ENCODE measurements at regions not wholly inside any gene's neighbourhood (a gene's known extent, or its start where the extent isn't known, plus 50 kb on each side); places are given as distances from the start of the nearest gene placed in this dataset.

DNA sequence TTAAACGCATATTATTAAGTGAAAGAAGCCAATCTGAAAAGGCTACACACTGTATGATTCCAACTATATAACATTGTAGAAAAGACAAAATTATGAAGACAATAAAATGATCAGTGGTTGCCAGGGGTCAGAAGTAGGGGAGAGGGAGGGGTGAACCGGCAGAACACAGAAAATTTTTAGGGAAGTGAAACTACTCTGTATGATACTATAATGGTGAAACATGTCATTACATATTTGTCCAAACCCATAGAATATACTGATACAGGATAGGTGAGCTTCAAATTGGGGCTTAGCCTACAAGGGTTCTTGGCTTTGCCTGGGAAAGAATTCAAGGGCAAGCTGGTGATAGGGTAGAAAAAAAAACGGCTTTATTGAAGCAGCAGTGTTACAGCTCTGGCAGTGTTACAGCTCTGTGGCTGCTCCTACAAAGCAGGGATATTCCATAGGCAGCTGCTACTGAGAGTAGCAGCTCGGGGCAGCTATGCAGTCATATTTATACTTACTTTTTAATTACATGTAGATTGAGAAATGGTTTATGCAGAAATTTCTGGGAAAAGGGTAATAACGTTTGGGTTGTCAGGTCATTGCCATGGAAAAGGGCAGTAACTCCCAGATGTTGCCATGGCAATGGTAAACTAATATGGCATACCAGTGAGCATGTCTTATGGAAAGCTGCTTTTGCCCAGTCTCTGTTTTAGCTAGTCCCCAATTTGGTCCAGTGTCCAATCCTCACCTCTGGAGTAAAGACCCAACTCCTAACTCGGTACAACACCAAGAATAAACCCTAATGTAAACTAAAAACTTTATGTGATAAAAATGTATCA is 125.1 kb upstream of the SLC25A36 start:
- DNase-seq (ENCODE audit: low spot score): no peak

DNA sequence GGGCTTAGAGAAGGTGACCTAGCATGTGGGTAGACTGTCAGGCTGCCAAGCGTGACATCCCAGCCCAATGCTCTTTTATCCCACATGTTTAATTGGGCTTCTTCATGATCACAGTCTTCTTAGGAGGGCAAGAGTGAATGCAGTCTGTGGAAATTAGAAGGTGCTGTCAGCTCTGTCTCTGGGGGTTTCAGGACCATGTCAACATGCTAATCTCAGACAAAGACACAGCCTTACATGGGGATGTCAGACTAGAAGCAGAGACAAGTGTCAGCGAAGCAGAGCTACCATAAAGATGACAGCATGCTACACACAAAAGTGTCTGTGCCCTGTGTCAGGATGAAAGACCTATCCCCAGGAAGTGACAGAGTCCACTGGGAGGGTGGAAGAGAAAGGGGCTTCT is 120.1 kb upstream of the SLC25A36 start:
- DNase-seq (ENCODE audit: low spot score): no peak

DNA sequence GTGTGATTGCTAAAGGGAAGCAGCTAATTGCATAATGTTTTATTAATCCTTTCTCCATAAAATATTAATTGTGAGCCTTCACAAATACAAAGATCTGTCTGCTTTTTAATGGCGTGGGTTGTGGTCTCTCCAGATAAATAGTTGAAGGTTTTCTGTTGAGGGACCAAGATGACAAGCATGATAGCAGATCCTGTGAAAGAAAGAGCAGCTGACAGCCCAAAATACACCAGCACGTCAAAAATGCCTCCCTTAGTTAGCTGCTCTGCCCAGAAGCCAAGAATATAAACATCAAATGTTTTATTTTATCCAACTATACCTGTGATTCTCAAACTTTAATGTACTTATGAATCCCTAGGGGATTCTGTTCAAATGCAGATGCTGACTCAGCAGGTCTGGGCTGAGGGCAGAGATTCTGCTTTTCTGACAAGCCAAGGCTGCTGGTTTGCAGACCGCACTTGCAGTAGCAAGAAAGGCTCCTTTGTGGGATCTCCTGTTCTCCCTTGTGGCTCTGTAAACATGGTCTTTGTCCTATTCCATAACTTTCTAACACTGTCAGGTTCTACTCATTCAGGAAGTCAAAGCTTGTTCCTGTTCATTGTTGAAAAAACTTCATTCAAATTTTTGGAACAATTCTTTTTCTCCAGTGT is 119.1 kb upstream of the SLC25A36 start:
- no peak for DNase-seq (ENCODE audit: low spot score)

DNA sequence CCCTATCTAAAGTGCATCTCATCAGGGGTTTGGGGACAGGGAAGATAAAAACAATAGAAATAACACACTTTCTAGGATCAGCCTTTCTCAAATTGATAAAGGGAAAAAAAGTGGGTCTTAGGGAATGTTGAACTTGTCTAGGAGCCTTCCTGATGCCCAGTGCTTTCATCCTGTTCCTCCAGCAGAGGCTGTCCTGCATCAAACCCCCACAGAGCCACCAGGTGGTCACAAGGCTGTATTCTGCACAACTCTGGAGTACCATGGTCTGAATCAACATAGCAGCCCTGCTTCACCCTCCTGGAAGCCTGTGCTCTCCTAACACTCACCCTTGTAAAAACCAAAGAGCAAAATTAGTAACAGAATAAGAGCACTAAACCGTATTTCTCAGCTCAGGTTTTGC is 118.5 kb upstream of the SLC25A36 start:
- DNase-seq (ENCODE audit: low spot score): no peak

DNA sequence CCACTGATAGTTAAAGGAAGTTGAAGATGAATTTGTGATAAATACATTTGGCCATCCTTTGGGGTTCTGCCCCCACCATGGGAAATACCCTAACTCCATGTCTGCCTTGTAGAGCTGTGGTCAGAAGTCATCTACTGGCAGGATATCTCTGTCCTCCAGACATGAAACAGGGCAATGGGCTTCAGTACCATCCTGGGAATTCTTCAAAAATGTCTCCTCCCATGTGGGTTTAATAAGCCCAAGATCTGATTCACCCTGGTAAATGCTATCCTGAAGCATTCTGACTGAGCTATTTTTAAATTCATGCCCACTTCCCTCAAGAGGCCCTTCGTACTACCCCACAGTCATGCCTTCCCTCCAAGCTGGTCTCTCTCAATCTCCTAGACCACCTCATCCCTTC is 113.7 kb upstream of the SLC25A36 start:
- DNase-seq (ENCODE audit: low spot score): no peak

DNA sequence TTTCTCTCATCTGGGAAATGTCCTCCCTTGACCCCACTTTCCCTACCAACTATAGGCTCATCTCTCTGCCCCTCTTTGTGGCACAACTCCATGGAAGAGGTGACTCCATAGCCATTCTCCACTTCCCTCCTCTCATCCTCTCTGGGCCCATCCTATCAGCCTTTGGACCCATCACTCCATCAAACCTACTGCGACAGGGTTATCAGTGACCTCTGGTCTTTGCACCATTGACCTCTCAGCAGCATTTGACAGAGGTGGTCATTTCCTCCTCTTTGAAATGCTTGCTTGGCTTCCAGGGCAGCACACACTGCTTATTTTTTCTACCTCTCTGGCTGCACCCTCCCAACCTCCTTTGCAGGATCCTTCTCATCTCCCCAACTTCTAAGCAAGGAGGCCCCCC is 113.1 kb upstream of the SLC25A36 start:
- no peak for DNase-seq (ENCODE audit: low spot score)

DNA sequence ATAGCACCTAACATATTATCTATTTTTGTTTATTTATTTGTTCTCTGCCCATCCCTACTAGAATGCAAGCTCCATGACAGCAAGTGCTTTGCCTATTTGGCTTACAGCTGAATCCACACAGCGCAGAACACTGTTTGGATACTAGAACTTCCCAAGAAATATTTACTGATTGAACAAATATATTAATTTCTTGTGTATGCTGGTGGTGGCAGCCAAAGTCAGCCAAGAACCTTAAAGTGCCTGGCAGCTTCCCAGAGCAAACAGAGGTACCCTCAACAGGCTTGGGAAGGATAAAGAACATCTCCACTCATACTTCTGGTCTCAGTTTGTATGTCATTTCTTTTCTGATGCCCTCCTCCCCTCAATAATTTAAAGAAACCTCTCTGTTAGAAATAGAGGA is 111.8 kb upstream of the SLC25A36 start:
- DNase-seq (ENCODE audit: low spot score): no peak

DNA sequence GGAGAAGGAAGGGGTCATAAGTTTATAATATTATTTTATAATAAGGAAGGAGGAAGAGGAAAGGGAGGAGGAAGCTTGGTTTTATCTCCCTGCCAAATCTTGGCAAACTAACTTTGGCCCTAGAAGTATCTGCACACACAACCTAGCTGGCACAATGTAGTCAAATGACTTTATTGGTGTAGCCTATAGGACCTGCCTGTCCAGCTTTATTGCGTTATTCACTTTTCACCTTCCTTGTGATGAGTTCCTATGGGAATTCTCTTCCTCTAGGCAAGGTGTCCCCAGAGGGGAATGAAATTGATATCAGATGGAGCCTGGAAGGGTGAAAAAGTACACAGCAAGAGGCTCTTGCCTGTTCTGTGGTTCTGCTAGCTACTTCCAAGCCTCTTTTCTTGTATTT is 111.2 kb upstream of the SLC25A36 start:
- DNase-seq (ENCODE audit: low spot score): no peak

DNA sequence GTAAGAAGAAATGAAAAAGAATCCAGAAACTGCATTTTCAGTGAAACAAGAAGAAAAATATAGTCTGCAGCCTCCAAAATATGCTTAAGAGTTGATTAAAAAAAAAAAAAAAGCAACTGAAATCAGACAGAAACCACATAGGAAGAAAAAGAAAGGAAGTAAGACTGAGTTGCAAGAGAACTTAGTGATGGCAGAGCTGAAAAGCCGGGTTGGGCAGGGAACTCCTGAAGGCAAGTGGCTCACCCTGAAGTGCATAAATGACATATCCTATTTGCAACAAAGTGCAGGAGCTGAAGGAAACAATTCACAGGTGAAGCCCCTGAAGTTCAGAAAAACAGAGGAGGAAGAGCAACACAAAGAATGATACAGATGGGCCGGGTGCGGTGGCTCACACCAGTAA is 108.8 kb upstream of the SLC25A36 start:
- DNase-seq (ENCODE audit: low spot score): no peak

DNA sequence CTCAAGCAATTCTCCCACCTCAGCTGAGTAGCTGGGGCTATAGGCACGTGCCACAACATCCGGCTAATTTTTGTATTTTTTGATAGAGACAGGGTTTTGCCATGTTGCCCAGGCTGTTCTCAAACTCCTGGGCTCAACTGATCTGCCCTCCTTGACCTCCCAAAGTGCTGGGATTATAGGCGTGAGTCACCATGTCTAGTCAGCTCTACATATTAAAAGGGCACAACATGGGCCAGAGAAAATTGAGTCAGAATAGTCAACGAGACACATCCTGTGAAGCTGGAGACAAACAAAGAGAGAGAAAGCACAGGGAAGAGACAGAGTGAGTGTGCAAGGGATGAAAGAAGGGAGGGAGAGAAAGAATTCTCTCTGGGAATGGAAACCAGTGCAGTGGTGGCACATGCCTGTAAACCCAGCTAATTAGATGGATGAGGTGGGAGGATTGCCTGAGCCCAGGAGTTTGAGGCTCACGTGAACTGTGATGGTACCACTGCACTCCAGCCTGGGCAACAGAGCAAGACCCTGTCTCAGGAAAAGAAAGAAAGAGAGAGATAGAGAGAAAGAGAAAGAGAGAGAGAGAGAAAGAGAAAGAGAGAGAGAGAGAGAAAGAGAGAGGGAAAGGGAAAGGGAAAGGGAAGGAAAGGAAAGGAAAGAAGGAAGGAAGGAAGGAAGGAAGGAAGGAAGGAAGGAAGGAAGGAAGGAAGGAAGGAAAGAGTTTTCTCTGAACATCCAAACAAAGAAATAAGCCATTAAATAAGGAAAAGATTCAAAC is 107.2 kb upstream of the SLC25A36 start:
- no peak for DNase-seq (ENCODE audit: low spot score)

DNA sequence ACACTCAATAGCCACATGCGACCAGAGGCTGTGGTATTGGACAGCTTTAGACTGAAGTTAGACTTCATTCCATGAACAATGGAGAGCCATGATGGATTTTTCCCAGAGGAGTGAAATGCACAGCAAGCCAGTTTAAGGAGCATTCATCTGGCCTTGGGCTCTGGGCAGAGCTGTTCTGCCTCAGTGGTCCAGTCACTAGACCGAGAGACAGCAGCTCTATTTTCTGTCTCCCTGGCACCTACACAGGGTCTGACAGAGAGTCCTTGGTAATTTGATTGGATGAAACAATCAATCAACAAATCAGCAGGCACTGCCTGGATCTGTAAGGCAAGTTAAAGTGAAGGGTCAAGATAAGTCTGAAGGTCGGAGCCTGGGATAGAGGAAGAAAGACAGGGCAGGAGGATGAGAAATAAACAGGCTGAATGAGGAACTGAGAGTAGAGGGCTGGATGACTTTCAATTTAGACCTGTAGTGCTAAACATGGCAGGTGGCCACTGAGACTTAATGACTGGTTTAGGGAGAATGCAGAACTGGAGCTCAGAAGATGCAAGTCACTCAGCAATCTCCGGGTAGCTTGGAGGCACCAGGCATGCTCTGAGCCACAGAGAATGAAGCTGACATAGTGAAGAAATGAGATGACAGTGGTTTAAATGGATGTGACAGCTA is 98.5 kb upstream of the SLC25A36 start:
- peak; percentile 65 for DNase-seq (ENCODE audit: low spot score)

DNA sequence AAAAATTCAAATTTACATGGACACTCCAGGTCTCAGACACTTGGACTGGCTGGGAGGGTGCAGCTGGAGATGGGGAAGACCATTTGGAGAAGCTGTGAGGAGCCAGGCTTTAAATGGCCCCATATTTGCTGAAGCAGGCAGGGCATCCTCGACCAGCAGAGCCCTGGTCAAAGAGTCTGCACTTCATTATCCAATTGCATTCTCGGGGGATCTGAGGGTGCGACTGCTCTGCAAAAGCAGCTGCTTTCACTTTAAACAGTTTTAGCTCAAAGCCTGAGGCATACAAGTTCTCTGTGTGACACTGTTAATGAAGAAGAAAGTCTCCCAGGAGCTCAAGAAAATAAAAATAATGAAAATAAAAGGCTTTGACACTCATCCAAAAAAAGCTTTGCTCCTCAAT is 98.0 kb upstream of the SLC25A36 start:
- DNase-seq (ENCODE audit: low spot score): no peak

DNA sequence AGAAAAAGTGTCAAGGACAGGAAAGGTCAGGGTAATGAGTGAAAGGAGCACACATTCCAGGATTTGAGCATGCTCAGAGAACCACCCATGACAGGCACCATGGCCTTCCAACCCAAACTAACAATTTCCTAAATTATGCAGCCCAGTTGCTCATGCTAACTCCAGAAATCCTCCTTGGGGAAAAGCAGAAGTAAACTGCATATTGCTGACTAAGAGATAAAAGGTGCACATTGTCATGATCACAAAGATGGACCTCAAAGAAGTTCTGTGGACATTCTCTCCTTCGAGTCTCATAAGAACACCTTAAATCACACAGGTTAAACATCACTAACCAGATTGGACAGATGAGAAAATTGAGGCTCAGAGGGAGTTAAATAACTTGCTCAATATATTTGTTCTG is 97.6 kb upstream of the SLC25A36 start:
- DNase-seq (ENCODE audit: low spot score): no peak

DNA sequence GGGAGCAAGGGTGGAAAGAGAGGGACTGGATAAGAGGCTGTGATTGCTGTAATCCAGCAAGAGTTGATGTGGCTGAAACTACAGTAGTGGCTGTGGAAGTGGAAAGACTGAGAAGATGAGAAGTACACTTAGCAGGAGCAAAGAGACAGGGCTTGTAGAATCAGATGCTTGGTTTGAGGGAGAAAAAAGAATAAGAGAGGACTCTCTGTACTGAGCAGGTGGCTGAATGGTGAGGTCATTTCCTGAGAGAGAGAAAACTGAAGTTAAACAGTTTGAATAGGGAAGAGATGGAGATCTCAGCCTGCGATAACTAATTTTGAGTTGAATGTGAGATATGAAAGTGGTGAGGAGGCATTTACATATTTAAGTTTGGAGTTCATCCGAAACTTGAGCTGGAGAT is 95.8 kb upstream of the SLC25A36 start:
- DNase-seq (ENCODE audit: low spot score): no peak

DNA sequence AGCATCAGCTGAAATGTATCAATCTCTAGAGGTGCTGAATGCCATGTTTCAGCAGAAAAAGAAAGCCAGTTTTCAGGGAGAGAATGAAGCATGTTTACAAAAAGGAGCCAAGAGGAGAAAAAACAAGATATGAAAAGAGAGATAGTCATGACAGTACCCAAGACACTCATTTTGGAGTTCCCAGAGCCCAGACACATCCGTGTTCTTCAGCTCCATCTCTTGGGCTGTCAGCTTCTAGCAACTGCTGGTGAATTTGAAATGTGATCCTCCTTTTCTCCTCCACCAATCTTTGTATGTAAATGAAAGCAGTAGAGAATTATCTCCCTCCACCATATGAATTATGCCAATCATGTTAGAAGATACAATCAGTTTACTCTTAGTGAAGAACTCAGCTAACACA is 93.0 kb upstream of the SLC25A36 start:
- DNase-seq (ENCODE audit: low spot score): no peak

DNA sequence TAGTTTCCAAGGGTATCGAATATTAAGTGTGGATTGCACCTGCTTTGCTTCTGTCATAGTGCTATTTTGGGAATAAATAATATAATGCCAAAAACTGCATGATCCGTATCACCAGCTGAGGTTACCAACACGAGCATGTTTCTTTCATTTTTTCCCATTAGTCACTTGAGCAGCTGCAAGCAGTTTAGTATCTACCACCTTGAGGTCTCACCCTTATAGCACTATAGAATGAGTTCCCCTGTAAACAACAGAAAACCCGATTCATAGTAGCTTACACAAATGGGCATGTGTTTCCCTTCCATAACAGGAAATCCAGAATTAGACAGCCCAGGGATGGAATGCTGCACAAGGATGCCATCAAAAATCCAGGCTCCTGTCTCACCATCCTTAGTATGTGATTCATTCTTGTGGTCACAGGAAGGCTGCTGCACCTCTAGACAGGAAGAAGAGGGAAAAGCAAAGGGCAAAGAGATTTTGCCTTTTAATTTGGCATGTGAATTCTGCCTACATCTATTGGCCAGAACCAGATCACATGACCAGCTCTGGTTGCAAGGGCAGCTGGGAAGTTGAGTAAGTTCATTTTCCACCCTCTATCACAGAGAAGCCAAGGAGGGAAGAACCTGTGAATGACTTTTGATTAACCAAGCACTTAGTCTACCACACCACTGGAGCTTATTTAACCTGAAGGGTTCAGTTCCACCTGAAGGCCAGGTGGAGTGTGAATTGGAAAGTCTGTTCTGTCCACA is 91.3 kb upstream of the SLC25A36 start:
- no peak for DNase-seq (ENCODE audit: low spot score)

DNA sequence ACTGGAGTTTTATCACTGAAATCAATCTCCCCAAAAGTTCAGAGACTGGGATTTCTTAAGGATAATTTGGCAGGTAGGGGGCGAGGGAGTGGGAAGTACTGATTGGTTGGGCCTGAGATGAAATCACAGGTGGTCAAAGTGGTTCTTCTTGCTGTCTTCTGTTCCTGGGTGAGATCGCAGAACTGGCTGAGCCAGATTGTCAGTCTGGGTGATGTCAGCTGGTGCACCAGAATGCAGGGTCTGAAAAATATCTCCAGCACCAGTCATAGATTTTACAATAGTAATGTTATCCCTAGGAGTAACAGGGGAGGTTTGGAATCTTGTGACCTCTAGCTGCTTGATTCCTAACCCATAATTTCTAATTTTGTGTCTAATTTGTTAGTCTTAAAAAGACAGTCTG is 86.7 kb upstream of the SLC25A36 start:
- DNase-seq (ENCODE audit: low spot score): no peak

DNA sequence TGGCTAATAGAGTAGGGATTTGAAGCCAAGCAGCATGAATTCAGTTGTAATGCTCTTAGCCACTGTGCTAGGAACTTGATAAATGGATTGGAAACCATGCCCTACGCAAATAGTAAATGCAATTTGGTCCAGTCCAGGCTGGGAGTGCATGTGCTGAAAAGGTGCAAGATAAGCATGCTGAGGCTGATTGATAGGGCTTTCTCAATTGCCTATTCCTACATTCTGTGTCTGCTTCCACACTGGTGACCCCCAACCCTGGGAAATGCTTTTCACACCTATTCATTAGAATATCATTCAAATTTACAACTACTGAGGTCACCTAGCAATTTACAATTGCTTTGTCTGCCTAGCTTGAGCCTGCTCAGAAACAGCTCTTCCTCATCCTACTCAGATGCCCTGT is 84.7 kb upstream of the SLC25A36 start:
- DNase-seq (ENCODE audit: low spot score): no peak

DNA sequence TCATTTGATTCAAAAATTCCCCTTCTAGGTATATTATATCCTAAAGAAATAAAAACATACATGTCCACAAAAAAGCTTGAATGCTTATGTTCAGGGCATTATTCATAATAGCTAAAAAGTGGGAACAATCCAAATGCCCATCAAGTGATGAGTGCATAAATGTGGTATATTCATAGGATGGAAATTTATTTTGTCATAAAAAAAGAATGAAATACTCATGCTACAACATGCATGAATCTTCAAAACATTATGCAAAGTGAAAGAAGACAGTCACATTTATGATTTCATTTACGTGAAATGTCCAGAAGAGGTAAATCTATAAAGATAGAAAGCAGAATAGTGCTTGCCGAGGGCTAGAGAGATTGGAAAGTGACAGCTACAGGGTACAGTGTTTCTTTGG is 83.6 kb upstream of the SLC25A36 start:
- no peak for DNase-seq (ENCODE audit: low spot score)

DNA sequence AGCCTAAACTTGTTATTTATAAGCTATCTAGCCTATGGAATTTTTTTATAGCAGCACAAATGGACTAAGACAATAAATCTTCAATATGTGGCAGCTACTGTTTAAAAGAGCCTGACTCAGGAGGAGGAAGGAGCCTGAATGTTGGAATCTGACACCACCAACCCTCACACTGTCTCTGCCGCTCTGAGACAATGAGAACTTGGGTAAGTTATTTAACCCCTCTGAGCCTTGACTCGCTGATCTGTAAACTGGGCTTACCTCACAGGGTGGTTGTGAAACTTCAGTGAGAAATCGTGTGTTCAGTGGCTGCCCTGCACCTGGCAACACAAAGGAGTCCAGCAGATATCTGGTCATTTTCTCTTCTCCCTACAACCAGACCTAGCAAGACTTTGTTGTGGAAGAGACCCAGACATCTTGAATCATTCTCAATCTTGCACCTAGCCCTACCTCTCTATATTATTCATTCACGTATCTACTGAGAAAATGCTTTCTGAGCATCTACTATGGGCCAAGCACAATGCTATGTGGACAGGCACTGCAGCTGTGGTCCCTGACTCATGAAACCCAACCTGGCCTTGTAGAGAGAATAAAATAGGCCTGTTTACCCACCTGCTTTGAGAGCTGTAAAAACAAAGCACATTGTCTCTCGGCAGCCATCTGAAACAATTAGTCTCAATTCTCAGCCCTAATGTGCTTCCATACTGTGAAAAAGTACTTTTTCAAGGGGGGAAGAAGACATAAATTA is 81.9 kb upstream of the SLC25A36 start:
- DNase-seq (ENCODE audit: low spot score): no peak

DNA sequence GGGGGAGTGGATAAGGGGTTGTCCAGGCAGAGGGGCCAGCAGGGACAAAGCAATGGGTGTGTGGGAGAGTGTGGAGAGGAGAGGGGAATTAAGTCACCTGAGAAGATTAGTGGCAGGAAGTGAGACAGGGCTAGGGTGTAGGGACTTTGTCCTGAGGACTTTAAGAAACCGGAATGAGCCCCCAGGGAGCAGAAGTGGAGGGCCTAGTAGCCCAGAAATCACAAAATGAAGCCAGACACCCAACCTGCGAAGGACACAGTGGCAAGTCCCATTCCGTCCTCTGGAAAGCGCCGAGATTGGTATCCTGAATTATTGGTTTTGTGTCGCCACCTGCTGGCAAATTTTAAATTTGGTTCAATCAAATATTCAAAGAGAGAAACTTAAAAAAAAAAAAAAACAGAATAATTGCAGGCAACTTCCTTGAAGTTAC is 78.0 kb upstream of the SLC25A36 start:
- peak; percentile 20 for DNase-seq (ENCODE audit: low spot score)
